H9 (cell line): ENCODE measurements at regions not wholly inside any gene's neighbourhood (a gene's known extent, or its start where the extent isn't known, plus 50 kb on each side); places are given as distances from the start of the nearest gene placed in this dataset.

Source experiments
- DNase-seq: peaks from one replicate; pipeline ENCODE4 v3.0.0-alpha.2; 2017
- H2AFZ ChIP-seq: one replicate; pipeline ENCODE4 v1.6.1; 2013; ENCODE audit warnings: mild to moderate bottlenecking, low read length, control low read depth, moderate library complexity
- H2AK5ac ChIP-seq: 2 replicates; pipeline ENCODE4 v1.6.1; 2013; ENCODE audit warnings: low read length, control low read depth, mixed read lengths; ENCODE audit not compliant: insufficient read length
- H2BK120ac ChIP-seq: one replicate; pipeline ENCODE4 v1.6.1; 2013; ENCODE audit warnings: low read depth, mild to moderate bottlenecking, low read length, control low read depth, inconsistent platforms; ENCODE audit not compliant: poor library complexity, severe bottlenecking
- H2BK12ac ChIP-seq: 2 replicates; pipeline ENCODE4 v1.6.1; 2013; ENCODE audit warnings: low read length, control low read depth, mixed read lengths, low read depth; ENCODE audit not compliant: insufficient read length
- H2BK15ac ChIP-seq: 2 replicates; pipeline ENCODE4 v1.6.1; 2013; ENCODE audit warnings: low read depth, low read length, control low read depth
- H2BK20ac ChIP-seq: one replicate; pipeline ENCODE4 v1.6.1; 2013; ENCODE audit warnings: low read depth, mild to moderate bottlenecking, low read length, control low read depth, inconsistent platforms; ENCODE audit not compliant: poor library complexity, severe bottlenecking
- H2BK5ac ChIP-seq: 2 replicates; pipeline ENCODE4 v1.6.1; 2013; ENCODE audit warnings: low read length, control low read depth, mixed read lengths; ENCODE audit not compliant: insufficient read length
- H3K14ac ChIP-seq: 2 replicates; pipeline ENCODE4 v1.6.1; 2013; ENCODE audit warnings: low read length, control low read depth; ENCODE audit not compliant: insufficient read depth
- H3K18ac ChIP-seq: 2 replicates; pipeline ENCODE4 v1.6.1; 2013; ENCODE audit warnings: low read depth, mild to moderate bottlenecking, mixed read lengths, low read length, control low read depth; ENCODE audit not compliant: insufficient read length
- H3K23ac ChIP-seq: 2 replicates; pipeline ENCODE4 v1.6.1; 2013; ENCODE audit warnings: low read length, control low read depth, mixed read lengths, low read depth; ENCODE audit not compliant: insufficient read length
- H3K23me2 ChIP-seq: 2 replicates; pipeline ENCODE4 v1.6.1; 2013; ENCODE audit warnings: low read depth, mild to moderate bottlenecking, mixed read lengths, low read length, control low read depth; ENCODE audit not compliant: insufficient read length, poor library complexity, severe bottlenecking
- H3K27ac ChIP-seq: 2 replicates; pipeline ENCODE4 v1.5.1; 2013; ENCODE audit warnings: low read length, control low read depth, mixed read lengths, low read depth; ENCODE audit not compliant: insufficient read length
- H3K27me3 ChIP-seq: 2 replicates; pipeline ENCODE4 v1.6.1; 2013; ENCODE audit warnings: low read length, control low read depth, inconsistent platforms; ENCODE audit not compliant: insufficient read depth
- H3K4ac ChIP-seq: 2 replicates; pipeline ENCODE4 v1.6.1; 2013; ENCODE audit warnings: low read depth, mild to moderate bottlenecking, control low read depth, inconsistent platforms, low read length, moderate library complexity
- H3K4me1 ChIP-seq: 2 replicates; pipeline ENCODE4 v1.6.1; 2013; ENCODE audit warnings: low read length, control low read depth, inconsistent platforms; ENCODE audit not compliant: insufficient read depth
- H3K4me2 ChIP-seq: 2 replicates; pipeline ENCODE4 v1.6.1; 2013; ENCODE audit warnings: low read length, control low read depth, mixed read lengths; ENCODE audit not compliant: insufficient read length, insufficient read depth
- H3K56ac ChIP-seq: 2 replicates; pipeline ENCODE4 v1.6.1; 2013; ENCODE audit warnings: low read depth, mild to moderate bottlenecking, mixed read lengths, low read length, control low read depth; ENCODE audit not compliant: insufficient read length
- H3K79me1 ChIP-seq: 2 replicates; pipeline ENCODE4 v1.6.1; 2013; ENCODE audit warnings: low read depth, mild to moderate bottlenecking, moderate library complexity, low read length, control low read depth, inconsistent platforms; ENCODE audit not compliant: insufficient read depth, poor library complexity, severe bottlenecking
- H3K79me2 ChIP-seq: 2 replicates; pipeline ENCODE4 v1.6.1; 2013; ENCODE audit warnings: low read length, control low read depth, inconsistent platforms; ENCODE audit not compliant: insufficient read depth
- H3K9ac ChIP-seq: 2 replicates; pipeline ENCODE4 v1.6.1; 2013; ENCODE audit warnings: low read length, control low read depth, mixed read lengths; ENCODE audit not compliant: insufficient read length; ENCODE audit errors: extremely low read depth
- H3K9me3 ChIP-seq: one replicate; pipeline ENCODE4 v1.6.1; 2013; ENCODE audit warnings: low read depth, low read length, inconsistent platforms; ENCODE audit not compliant: control insufficient read depth
- H3T11ph ChIP-seq: one replicate; pipeline ENCODE4 v1.6.1; 2013; ENCODE audit warnings: mild to moderate bottlenecking, low read length, control low read depth, inconsistent platforms
- H4K20me1 ChIP-seq: one replicate; pipeline ENCODE4 v1.6.1; 2013; ENCODE audit not compliant: control insufficient read depth, insufficient read length, insufficient read depth
- H4K5ac ChIP-seq: 2 replicates; pipeline ENCODE4 v1.6.1; 2013; ENCODE audit warnings: low read depth, mild to moderate bottlenecking, mixed read lengths, low read length, control low read depth; ENCODE audit not compliant: insufficient read length
- H4K8ac ChIP-seq: replicated peaks from 2 replicates; pipeline ENCODE4 v1.6.1; 2013; ENCODE audit warnings: low read length, control low read depth, mixed read lengths, low read depth; ENCODE audit not compliant: insufficient read length
- H4K91ac ChIP-seq: 2 replicates; pipeline ENCODE4 v1.6.1; 2013; ENCODE audit warnings: low read depth, mild to moderate bottlenecking, moderate library complexity, mixed read lengths, low read length, control low read depth; ENCODE audit not compliant: insufficient read length
- H3K27ac Mint-ChIP-seq, 3 experiments: 2 replicates in 2 of 3; 3 replicates in 1 of 3; pipeline ENCODE4 v1.8.0; 2020 to 2021; ENCODE audit warnings: mixed read lengths in 3 of 3, mild to moderate bottlenecking in 1 of 3, moderate library complexity in 1 of 3
- H3K27me3 Mint-ChIP-seq: 2 replicates; pipeline ENCODE4 v1.8.0; 2021; ENCODE audit warnings: low read depth, mild to moderate bottlenecking, moderate library complexity, mixed read lengths
- H3K36me3 Mint-ChIP-seq, 3 experiments: 2 replicates in 2 of 3; 3 replicates in 1 of 3; pipeline ENCODE4 v1.8.0; 2020 to 2021; ENCODE audit warnings: low read depth in 3 of 3, mixed read lengths in 3 of 3; ENCODE audit not compliant: insufficient read depth in 1 of 3
- H3K4me1 Mint-ChIP-seq, 2 experiments: 2 replicates each; pipeline ENCODE4 v1.8.0; 2020; ENCODE audit warnings: mixed read lengths in 2 of 2
- H3K4me3 Mint-ChIP-seq, 2 experiments: 2 replicates in 1 of 2; 3 replicates in 1 of 2; pipeline ENCODE4 v1.8.0; 2020 to 2021; ENCODE audit warnings: mild to moderate bottlenecking in 2 of 2, mixed read lengths in 2 of 2, moderate library complexity in 1 of 2
- H3K9me3 Mint-ChIP-seq, 2 experiments: 2 replicates in 1 of 2; 3 replicates in 1 of 2; pipeline ENCODE4 v1.8.0; 2020; ENCODE audit warnings: mild to moderate bottlenecking in 2 of 2, mixed read lengths in 2 of 2, moderate library complexity in 1 of 2
- CTCF ChIP-seq: fragments of 200-600 bp; sonication (generic); conservative IDR thresholded peaks from 3 replicates; pipeline ENCODE4 v1.8.0; 2021; ENCODE audit warnings: antibody characterized with exemption, mild to moderate bottlenecking
- WGBS: extraction: QIAGEN DNeasy Blood & Tissue Kit; methylation state at CpG from one replicate; pipeline ENCODE4 v1.1.7; 2013; ENCODE audit warnings: missing lambda C conversion rate, low lambda C conversion rate, mixed read lengths; ENCODE audit not compliant: insufficient read length; ENCODE audit errors: extremely low coverage; 5-methylcytosine and 5-hydroxymethylcytosine counted together

GRCh38 chr20:60123652-60124051 is 165.4 kb downstream of the CDH26 start:
- Histone ChIP-seq H3T11ph (no peak overlapping the region), H2BK120ac (no peak overlapping the region), H3K9me3 (no peaks in the 10 kb centered on the region), H2BK20ac (no peak overlapping the region), H2BK15ac (no peak overlapping the region), H4K5ac (no peak overlapping the region), H2BK12ac (no peak overlapping the region), H3K4ac (no peak overlapping the region), H3K27me3 (no peaks in the 10 kb centered on the region), H3K79me2 (no peaks in the 10 kb centered on the region), H2AFZ (no peak overlapping the region), H4K20me1 (no peaks in the 10 kb centered on the region), H3K4me2 (no peak overlapping the region), H3K27ac (no peak overlapping the region), H3K23me2 (no peaks in the 10 kb centered on the region), H2AK5ac (no peak overlapping the region), H3K23ac (no peak overlapping the region), H3K18ac (no peak overlapping the region), H3K4me1 (no peaks in the 10 kb centered on the region), H4K8ac (no peak overlapping the region), H3K14ac (no peak overlapping the region), H3K79me1 (no peaks in the 10 kb centered on the region), H2BK5ac (no peak overlapping the region), H4K91ac (no peak overlapping the region), H3K56ac (no peak overlapping the region), H3K9ac (no peak overlapping the region)
- H3K27me3 Mint-ChIP-seq, result peaks cover 54% of the 10 kb centered on the region
- H3K4me1 Mint-ChIP-seq, result no peaks in the 10 kb centered on the region
- no peak for TF ChIP-seq CTCF
- H3K9me3 Mint-ChIP-seq, result no peaks in the 10 kb centered on the region
- no peak overlapping the region for H3K4me3 Mint-ChIP-seq
- no peak for DNase-seq
- WGBS, result no CpG with 5 or more reads among the region's 4 CpGs
- no peak overlapping the region for H3K27ac Mint-ChIP-seq
- no peaks in the 10 kb centered on the region for H3K36me3 Mint-ChIP-seq
